AG09319 (cell line): ENCODE measurements at regions not wholly inside any gene's neighbourhood (a gene's known extent, or its start where the extent isn't known, plus 50 kb on each side); places are given as distances from the start of the nearest gene placed in this dataset.

Source experiments
- DNase-seq: peaks from one replicate; pipeline ENCODE4 v3.0.0-alpha.2; 2010; ENCODE audit warnings: low read depth; ENCODE audit errors: extremely low read depth
- TF ChIP-seq, protein P1 (sequence below): IDR thresholded peaks from 2 replicates; pipeline ENCODE4 v1.5.1; 2011; ENCODE audit warnings: low read depth, mild to moderate bottlenecking, inconsistent platforms, low read length, moderate library complexity

DNA sequence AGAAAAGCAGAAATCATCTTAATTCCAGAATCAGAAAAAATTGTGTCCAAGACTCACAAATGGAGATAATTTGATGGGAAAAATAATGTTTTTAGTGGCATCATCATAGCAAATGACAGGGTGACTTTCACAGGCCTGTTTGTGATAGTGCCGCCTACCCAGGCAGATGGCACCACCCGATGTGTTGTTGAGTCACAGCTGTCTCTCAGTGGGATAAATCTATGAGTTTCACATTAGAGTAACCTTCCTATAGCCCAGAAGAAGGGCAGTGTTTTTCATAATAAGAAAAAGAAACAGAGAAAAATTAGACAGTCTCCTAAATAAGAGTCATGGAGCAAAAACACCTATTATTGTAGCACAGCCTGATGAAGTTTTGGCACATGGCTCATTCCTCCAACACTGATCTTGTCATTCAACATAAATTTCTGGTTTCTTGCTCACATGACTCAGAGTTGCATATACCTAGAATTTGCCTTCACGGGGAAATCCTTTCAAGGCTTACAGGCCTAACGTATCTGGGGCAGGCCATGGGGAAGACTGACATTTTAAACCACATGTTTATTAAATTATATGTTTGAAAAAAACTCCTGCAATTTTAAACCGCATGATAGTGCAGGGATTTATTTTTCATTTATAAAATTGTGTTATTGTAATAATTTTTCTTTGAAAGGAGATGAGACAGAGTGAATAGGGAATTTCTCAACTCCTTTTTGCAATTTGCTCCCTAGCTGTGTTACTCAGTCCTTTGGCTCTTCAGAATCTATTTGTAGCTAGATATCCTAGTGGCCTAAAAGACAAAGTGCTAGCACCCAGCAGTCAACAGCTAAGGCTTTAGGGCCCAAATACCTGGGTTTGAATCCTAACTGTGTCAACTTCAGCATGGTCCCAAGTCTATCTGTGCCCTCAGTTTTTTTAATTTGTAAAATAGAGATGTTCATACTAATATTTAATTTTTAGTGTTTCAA lies 393.7 kb downstream of the NDFIP2 start:
- TF ChIP-seq, protein P1, sequence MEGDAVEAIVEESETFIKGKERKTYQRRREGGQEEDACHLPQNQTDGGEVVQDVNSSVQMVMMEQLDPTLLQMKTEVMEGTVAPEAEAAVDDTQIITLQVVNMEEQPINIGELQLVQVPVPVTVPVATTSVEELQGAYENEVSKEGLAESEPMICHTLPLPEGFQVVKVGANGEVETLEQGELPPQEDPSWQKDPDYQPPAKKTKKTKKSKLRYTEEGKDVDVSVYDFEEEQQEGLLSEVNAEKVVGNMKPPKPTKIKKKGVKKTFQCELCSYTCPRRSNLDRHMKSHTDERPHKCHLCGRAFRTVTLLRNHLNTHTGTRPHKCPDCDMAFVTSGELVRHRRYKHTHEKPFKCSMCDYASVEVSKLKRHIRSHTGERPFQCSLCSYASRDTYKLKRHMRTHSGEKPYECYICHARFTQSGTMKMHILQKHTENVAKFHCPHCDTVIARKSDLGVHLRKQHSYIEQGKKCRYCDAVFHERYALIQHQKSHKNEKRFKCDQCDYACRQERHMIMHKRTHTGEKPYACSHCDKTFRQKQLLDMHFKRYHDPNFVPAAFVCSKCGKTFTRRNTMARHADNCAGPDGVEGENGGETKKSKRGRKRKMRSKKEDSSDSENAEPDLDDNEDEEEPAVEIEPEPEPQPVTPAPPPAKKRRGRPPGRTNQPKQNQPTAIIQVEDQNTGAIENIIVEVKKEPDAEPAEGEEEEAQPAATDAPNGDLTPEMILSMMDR: no peak
- DNase-seq: no peak

- DNase-seq: no peak
- TF ChIP-seq, protein P1: no peak
Measured at GRCh38 chr13:79871594-79871993, 390.6 kb downstream of the NDFIP2 start.

- DNase-seq: no peak
- TF ChIP-seq, protein P1: no peak
Measured at GRCh38 chr13:79870766-79871165, 389.8 kb downstream of the NDFIP2 start.

GRCh38 chr13:79870123-79870522 lies 389.2 kb downstream of the NDFIP2 start:
- TF ChIP-seq, protein P1: no peak
- DNase-seq: no peak

GRCh38 chr13:79869326-79869725 lies 388.4 kb downstream of the NDFIP2 start:
- TF ChIP-seq, protein P1: no peak

GRCh38 chr13:79867254-79867653 lies 386.3 kb downstream of the NDFIP2 start:
- TF ChIP-seq, protein P1: no peak
- no peak for DNase-seq

More at GRCh38 chr13:79869326-79869725, 388.4 kb downstream of the NDFIP2 start:
- DNase-seq: no peak

DNA sequence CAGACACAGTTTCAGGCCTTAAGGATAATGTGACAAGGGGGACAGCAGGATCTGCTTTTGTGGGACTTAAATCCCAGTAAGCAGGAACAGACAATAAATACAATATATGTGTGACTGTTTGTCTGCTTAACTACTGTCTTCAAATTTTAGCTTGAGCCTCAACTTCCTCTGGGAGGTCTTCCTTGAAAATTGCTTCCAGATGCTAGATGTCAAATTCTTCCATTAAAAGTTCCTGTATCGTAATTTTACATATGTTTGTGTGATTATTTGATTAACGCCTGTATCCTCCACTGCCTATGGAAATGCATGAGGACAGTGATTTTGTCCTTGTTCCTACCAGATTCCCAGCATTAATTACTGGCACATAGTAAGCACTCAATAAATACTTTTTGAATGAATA lies 385.5 kb downstream of the NDFIP2 start:
- DNase-seq: no peak
- TF ChIP-seq, protein P1: no peak
